ENCODE measurements at regions not wholly inside any gene's neighbourhood (a gene's known extent, or its start where the extent isn't known, plus 50 kb on each side); places are given as distances from the start of the nearest gene placed in this dataset.

DNA sequence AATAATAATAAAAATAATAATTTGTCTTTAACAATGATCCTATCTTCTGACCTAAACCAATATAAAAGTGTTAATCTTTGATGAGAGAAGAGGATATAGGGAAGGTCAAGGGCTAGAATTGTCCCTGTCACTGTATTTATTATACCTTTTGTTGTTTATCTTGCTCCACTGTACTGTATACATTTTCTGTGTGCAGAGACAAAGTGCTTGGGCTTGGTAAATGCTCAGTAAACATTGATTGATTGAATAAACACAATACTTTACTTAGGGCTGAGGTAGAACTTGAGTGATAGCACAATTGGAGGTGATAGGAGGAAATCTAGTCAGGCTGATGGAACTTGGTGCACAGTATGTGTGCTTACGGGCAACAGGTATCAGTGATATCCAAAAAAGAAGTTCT, 161.2 kb downstream of the ARRDC3 start:
- no peak for TF ChIP-seq POLR2A (IDR thresholded peaks at IDR 0.05)
- TF ChIP-seq, protein P1, sequence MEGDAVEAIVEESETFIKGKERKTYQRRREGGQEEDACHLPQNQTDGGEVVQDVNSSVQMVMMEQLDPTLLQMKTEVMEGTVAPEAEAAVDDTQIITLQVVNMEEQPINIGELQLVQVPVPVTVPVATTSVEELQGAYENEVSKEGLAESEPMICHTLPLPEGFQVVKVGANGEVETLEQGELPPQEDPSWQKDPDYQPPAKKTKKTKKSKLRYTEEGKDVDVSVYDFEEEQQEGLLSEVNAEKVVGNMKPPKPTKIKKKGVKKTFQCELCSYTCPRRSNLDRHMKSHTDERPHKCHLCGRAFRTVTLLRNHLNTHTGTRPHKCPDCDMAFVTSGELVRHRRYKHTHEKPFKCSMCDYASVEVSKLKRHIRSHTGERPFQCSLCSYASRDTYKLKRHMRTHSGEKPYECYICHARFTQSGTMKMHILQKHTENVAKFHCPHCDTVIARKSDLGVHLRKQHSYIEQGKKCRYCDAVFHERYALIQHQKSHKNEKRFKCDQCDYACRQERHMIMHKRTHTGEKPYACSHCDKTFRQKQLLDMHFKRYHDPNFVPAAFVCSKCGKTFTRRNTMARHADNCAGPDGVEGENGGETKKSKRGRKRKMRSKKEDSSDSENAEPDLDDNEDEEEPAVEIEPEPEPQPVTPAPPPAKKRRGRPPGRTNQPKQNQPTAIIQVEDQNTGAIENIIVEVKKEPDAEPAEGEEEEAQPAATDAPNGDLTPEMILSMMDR (IDR thresholded peaks at IDR 0.05 in 8 of 11, conservative IDR thresholded peaks at IDR 0.05 in 3 of 11): no peak
- TF ChIP-seq POLR2AphosphoS5 (IDR thresholded peaks at IDR 0.05): no peak

Measured in spleen (tissue), 7 donors.